MM.1S (cell line): ENCODE measurements at regions not wholly inside any gene's neighbourhood (a gene's known extent, or its start where the extent isn't known, plus 50 kb on each side); places are given as distances from the start of the nearest gene placed in this dataset.

Source experiments
- CTCF ChIP-seq: fragments of 300-600 bp; sonication (generic); IDR thresholded peaks from 2 replicates; pipeline ENCODE4 v1.5.1; 2016; ENCODE audit warnings: antibody characterized with exemption, low read length, mixed read lengths
- EZH2 ChIP-seq: fragments of 300-600 bp; sonication (generic); optimal IDR thresholded peaks from 2 replicates; pipeline ENCODE3; 2017; ENCODE audit warnings: low read depth, mild to moderate bottlenecking, antibody characterized with exemption, low read length, mixed read lengths

GRCh38 chr3:107013641-107014040 is 363.6 kb upstream of the CCDC54 start:
- TF ChIP-seq EZH2 (no peak), CTCF (no peak)
